Heart right ventricle (tissue), 16 donors: ENCODE measurements at regions not wholly inside any gene's neighbourhood (a gene's known extent, or its start where the extent isn't known, plus 50 kb on each side); places are given as distances from the start of the nearest gene placed in this dataset.
A peak's percentile ranks its signal among the peaks of the same experiment; 100 is the strongest.

ENCODE experiments used
- ATAC-seq, 8 donors: fragments of 200-7000 bp; cut with Tn5 transposase; one replicate each; pipeline ENCODE4 v1.9.1; 2020; ENCODE audit warnings: mild to moderate bottlenecking in 8 of 8, moderate library complexity in 8 of 8, moderate number of reproducible peaks in 1 of 8
- DNase-seq, 2 donors: peaks; one replicate each; pipeline ENCODE4 v3.0.0-alpha.2; 2020
- H3K27ac ChIP-seq, 10 donors: fragments of 200-600 bp; sonication (generic) in 2 of 10; one replicate each; pipeline versions ENCODE4 v1.5.0 to v1.8.0; 2020 to 2022; ENCODE audit warnings: mild to moderate bottlenecking in 3 of 10
- H3K27me3 ChIP-seq, 7 donors: fragments of 200-600 bp; one replicate each; pipeline ENCODE4 v1.8.0; 2021 to 2022; ENCODE audit warnings: mild to moderate bottlenecking in 2 of 7
- H3K36me3 ChIP-seq, 9 donors: fragments of 200-600 bp; sonication (generic) in 1 of 9; one replicate each; pipeline versions ENCODE4 v1.5.0 to v1.8.0; 2020 to 2022; ENCODE audit warnings: mild to moderate bottlenecking in 2 of 9
- H3K4me1 ChIP-seq, 9 donors: fragments of 200-600 bp; sonication (generic) in 1 of 9; one replicate each; pipeline versions ENCODE4 v1.5.0 to v1.8.0; 2020 to 2022; ENCODE audit warnings: mild to moderate bottlenecking in 4 of 9
- H3K4me3 ChIP-seq, 10 donors: fragments of 200-600 bp; sonication (generic) in 2 of 10; one replicate each; pipeline versions ENCODE4 v1.5.0 to v1.8.0; 2020 to 2022; ENCODE audit warnings: mild to moderate bottlenecking in 7 of 10, moderate library complexity in 2 of 10
- H3K9me3 ChIP-seq, 11 donors: fragments of 200-600 bp in 10 of 11; sonication (generic) in 2 of 11; one replicate each; pipeline versions ENCODE4 v1.5.0 to v1.8.0; 2013 to 2022; ENCODE audit warnings: mild to moderate bottlenecking in 2 of 11, control low read depth in 1 of 11, moderate library complexity in 1 of 11
- CTCF ChIP-seq, 9 donors: fragments of 200-600 bp; sonication (generic) in 2 of 9; IDR thresholded peaks; one replicate each; pipeline versions ENCODE4 v1.5.0 to v1.8.0; 2021 to 2022; ENCODE audit warnings: antibody characterized with exemption in 9 of 9, mild to moderate bottlenecking in 5 of 9, moderate library complexity in 1 of 9
- WGBS, 2 donors: extraction: QIAGEN DNeasy Blood & Tissue Kit; methylation state at CpG; one replicate each; pipeline ENCODE4 v1.1.7; 2013; ENCODE audit warnings: inconsistent platforms in 1 of 2; 5-methylcytosine and 5-hydroxymethylcytosine counted together
- intact Hi-C, 10 donors: fragments of 100-400 bp; cut with DNase I; formaldehyde crosslinking; loops; one replicate each; pipeline versions ENCODE4 v1.11.1 to v1.14.2; 2022
- donor health status: Arrhythmogenic right ventricular cardiomyopathy.
- donor health status: ischemic (EF 13 %, LVEDD 7.1; RV severe dilation, severe dysfunction).
- donor health status: healthy with polysubstance abuse.
- donor health status: DM: no; HTN: yes; CAD: no.
- donor health status: DM: no; HTN: no; CAD: no.
- donor health status: ischemic (EF 25% LVEDD 6.9; RV normal size, moderate dysfunction).
- donor health status: ischemic (EF 25% LVEDD 5.7; RV mildly dilated, moderate dysfunction).
- donor health status: healthy.
- donor health status: DM: yes; HTN: yes; CAD: no.
- donor health status: Ischemic cardiomyopathy.
- donor health status: ischemic (EF 35%, LVEDD 5.7; RV mildly dilated, moderate dysfunction).
- donor health status: nonischemic (EF 11% LVEDD 7.7; RV severe dilation, severe dysfunction).
- donor health status: DM: yes; HTN: yes; CAD: no.
- donor health status: PGD.
- donor health status: ischemic (EF 29% LVEDD 5.4; RV normal size, mild dysfunction).
- donor health status: nonischemic (EF 23%, LVEDD 6.1; RV moderate dilation, normal function).

- peak in 1 of 8 donors; percentile 21 for ATAC-seq
- DNase-seq, result no peak
- intact Hi-C loops, result loop anchor here in 1 of 10 donors (10.0 kb wide), 1 partner anchor 917 kb away; no protein-coding TSS in a partner anchor
- no peaks in the 10 kb centered on the region for H3K36me3 ChIP-seq
- no peaks in the 10 kb centered on the region for H3K27me3 ChIP-seq
- H3K9me3 ChIP-seq, result no peaks in the 10 kb centered on the region
- peak overlapping the region in 1 of 10 donors; percentile 31 for H3K27ac ChIP-seq
- H3K4me3 ChIP-seq, result no peak overlapping the region
- WGBS, 2 donors, result 79 to 81% methylated on average over 6 of the region's 6 CpGs
- TF ChIP-seq CTCF (IDR thresholded peaks at IDR 0.05), result no peak
- H3K4me1 ChIP-seq, result peaks cover 0 to 48% (median 23%) of the 10 kb centered on the region in 9 donors
Observed at GRCh38 chr2:172361840-172362239, 65.5 kb upstream of the ITGA6 start.

- 92 to 96% methylated on average over 1 of the region's 1 CpG for WGBS, 2 donors
- Histone ChIP-seq H3K27ac (no peak overlapping the region), H3K4me1 (peaks cover 0 to 25% (median under 1%) of the 10 kb centered on the region in 9 donors), H3K9me3 (peaks cover 0 to 13% (median 9%) of the 10 kb centered on the region in 11 donors), H3K4me3 (no peak overlapping the region), H3K27me3 (no peaks in the 10 kb centered on the region), H3K36me3 (no peaks in the 10 kb centered on the region)
- TF ChIP-seq CTCF (IDR thresholded peaks at IDR 0.05), result no peak
- intact Hi-C loops, result loop anchor here in 1 of 10 donors (10.0 kb wide), 1 partner anchor 919 kb away; no protein-coding TSS in a partner anchor
- ATAC-seq (no peak), DNase-seq (no peak)
Observed at GRCh38 chr2:172364261-172364660, 63.1 kb upstream of the ITGA6 start.

- no peak overlapping the region for H3K4me3 ChIP-seq
- ATAC-seq, result peak in 1 of 8 donors; percentile 24
- TF ChIP-seq CTCF (IDR thresholded peaks at IDR 0.05), result no peak
- intact Hi-C loops, result loop anchor here in 1 of 10 donors (10.0 kb wide), 1 partner anchor 922 kb away; no protein-coding TSS in a partner anchor
- 51 to 53% methylated on average over 11 of the region's 11 CpGs for WGBS, 2 donors
- no peaks in the 10 kb centered on the region for H3K36me3 ChIP-seq
- no peaks in the 10 kb centered on the region for H3K27me3 ChIP-seq
- DNase-seq, result no peak
- peak overlapping the region in 3 of 10 donors; percentile 1 to 41 (median 27) for H3K27ac ChIP-seq
- peaks cover 0 to 17% (median 0%) of the 10 kb centered on the region in 9 donors for H3K4me1 ChIP-seq
- H3K9me3 ChIP-seq, result peaks cover 0 to 30% (median 10%) of the 10 kb centered on the region in 11 donors
Observed at GRCh38 chr2:172366596-172367150, 60.7 kb upstream of the ITGA6 start.

GRCh38 chr2:172370821-172371455 lies 56.4 kb upstream of the ITGA6 start:
- Histone ChIP-seq H3K4me3 (no peak overlapping the region), H3K27ac (no peak overlapping the region), H3K27me3 (no peaks in the 10 kb centered on the region), H3K36me3 (no peaks in the 10 kb centered on the region), H3K9me3 (peaks cover 0 to 30% (median 10%) of the 10 kb centered on the region in 11 donors), H3K4me1 (peaks cover 0 to 24% (median 6%) of the 10 kb centered on the region in 9 donors)
- intact Hi-C loops, result no loop called here
- DNase-seq, result no peak
- WGBS, 2 donors, result 78 to 90% methylated on average over 1 of the region's 1 CpG
- ATAC-seq, result no peak
- TF ChIP-seq CTCF (IDR thresholded peaks at IDR 0.05), result no peak
